B cell (primary cell): ENCODE measurements at regions not wholly inside any gene's neighbourhood (a gene's known extent, or its start where the extent isn't known, plus 50 kb on each side); places are given as distances from the start of the nearest gene placed in this dataset.

Experiments used
- ATAC-seq: fragments of 200-7000 bp; cut with Tn5 transposase; one replicate; pipeline ENCODE4 v1.10.0; 2021; ENCODE audit warnings: low read depth, mild to moderate bottlenecking, moderate number of reproducible peaks, moderate library complexity
- CTCF ChIA-PET: fragments of 350-600 bp; sonication (Branson Sonifier 250); formaldehyde crosslinking; loops from one replicate; lab custom pipeline; 2021; ENCODE audit warnings: antibody characterized with exemption, inconsistent platforms; lab: Charles Lee
- POLR2A ChIA-PET: fragments of 350-600 bp; sonication (Branson Sonifier 250); formaldehyde crosslinking; loops from one replicate; lab custom pipeline; 2021; ENCODE audit warnings: antibody characterized with exemption; lab: Charles Lee
- DNase-seq: peaks from one replicate; pipeline ENCODE4 v3.0.0; 2013
- H2AFZ ChIP-seq: 2 replicates; pipeline ENCODE4 v1.6.1; 2012; ENCODE audit warnings: mild to moderate bottlenecking, low read depth, low read length; ENCODE audit not compliant: insufficient read depth, poor library complexity, severe bottlenecking
- H3K27ac ChIP-seq, 2 donors: 1 replicate in 1 of 2; 2 replicates in 1 of 2; pipeline ENCODE4 v1.5.1; 2012 to 2013; ENCODE audit warnings: low read length in 2 of 2, mild to moderate bottlenecking in 2 of 2, moderate library complexity in 1 of 2
- H3K27me3 ChIP-seq, 4 experiments: fragments of 200-600 bp in 1 of 4; sonication (generic) in 1 of 4; replicated peaks in 1 of 4; 1 replicate in 2 of 4; 2 replicates in 2 of 4; pipeline versions ENCODE4 v1.6.1 to v1.7.0; 2013 to 2016; ENCODE audit warnings: low read length in 3 of 4, mild to moderate bottlenecking in 2 of 4, mixed read lengths in 1 of 4, moderate library complexity in 1 of 4; ENCODE audit not compliant: insufficient read depth in 4 of 4, control insufficient read depth in 3 of 4; ENCODE audit errors: control extremely low read depth in 1 of 4
- H3K36me3 ChIP-seq, 2 experiments: replicated peaks in 1 of 2; 1 replicate in 1 of 2; 2 replicates in 1 of 2; pipeline versions ENCODE4 v1.6.1 to v1.7.1; 2013; ENCODE audit warnings: low read length in 1 of 2; ENCODE audit not compliant: insufficient read depth in 2 of 2, control insufficient read depth in 1 of 2; ENCODE audit errors: control extremely low read depth in 1 of 2, extremely low read depth in 1 of 2
- H3K4me1 ChIP-seq, 2 donors: fragments of 200-600 bp in 1 of 2; sonication (generic) in 1 of 2; 1 replicate in 1 of 2; 2 replicates in 1 of 2; pipeline versions ENCODE4 v1.5.1 to v1.6.1; 2013 to 2017; ENCODE audit warnings: low read length in 2 of 2; ENCODE audit not compliant: control insufficient read depth in 2 of 2, insufficient read depth in 2 of 2
- H3K4me2 ChIP-seq: replicated peaks from 2 replicates; pipeline ENCODE3; 2012; ENCODE audit warnings: mild to moderate bottlenecking, low read depth, low read length; ENCODE audit not compliant: poor library complexity, severe bottlenecking
- H3K4me3 ChIP-seq, 5 experiments: fragments of 200-600 bp in 1 of 5; sonication (generic) in 1 of 5; 1 replicate in 3 of 5; 2 replicates in 2 of 5; pipeline versions ENCODE4 v1.5.1 to v1.7.0; 2011 to 2016; ENCODE audit warnings: low read length in 4 of 5, mild to moderate bottlenecking in 4 of 5, low read depth in 2 of 5, control low read depth in 1 of 5, moderate library complexity in 1 of 5; ENCODE audit not compliant: insufficient read depth in 1 of 5; ENCODE audit errors: control extremely low read depth in 1 of 5, extremely low read depth in 1 of 5
- H3K79me2 ChIP-seq: fragments of 200-600 bp; sonication (generic); one replicate; pipeline ENCODE4 v1.6.0; 2016; ENCODE audit warnings: low read length; ENCODE audit not compliant: control insufficient read depth, insufficient read depth
- H3K9ac ChIP-seq: fragments of 200-600 bp; sonication (generic); 2 replicates; pipeline ENCODE4 v1.6.1; 2017; ENCODE audit warnings: mild to moderate bottlenecking, low read length, moderate library complexity
- H3K9me3 ChIP-seq, 3 donors: one replicate each; pipeline versions ENCODE4 v1.6.1 to v1.7.1; 2013; ENCODE audit warnings: low read length in 2 of 3; ENCODE audit not compliant: control insufficient read depth in 2 of 3, insufficient read depth in 1 of 3; ENCODE audit errors: control extremely low read depth in 1 of 3
- H4K20me1 ChIP-seq: 2 replicates; pipeline ENCODE4 v1.6.0; 2012; ENCODE audit warnings: mild to moderate bottlenecking, low read length; ENCODE audit not compliant: insufficient read depth, control insufficient read depth, poor library complexity, severe bottlenecking
- H3K27ac Mint-ChIP-seq: one replicate; pipeline ENCODE4 v1.8.0; 2021; ENCODE audit warnings: mixed read lengths
- H3K27me3 Mint-ChIP-seq: one replicate; pipeline ENCODE4 v1.8.0; 2021; ENCODE audit warnings: mixed read lengths
- H3K4me1 Mint-ChIP-seq: one replicate; pipeline ENCODE4 v1.8.0; 2021; ENCODE audit warnings: mixed read lengths
- H3K4me3 Mint-ChIP-seq: one replicate; pipeline ENCODE4 v1.8.0; 2021; ENCODE audit warnings: mixed read lengths
- H3K9me3 Mint-ChIP-seq: one replicate; pipeline ENCODE4 v1.8.0; 2022; ENCODE audit warnings: mixed read lengths; ENCODE audit not compliant: insufficient read depth
- CTCF ChIP-seq: fragments of 200-600 bp; IDR thresholded peaks from one replicate; pipeline ENCODE4 v1.8.0; 2022; ENCODE audit warnings: antibody characterized with exemption, mild to moderate bottlenecking
- EZH2 ChIP-seq: IDR thresholded peaks from 2 replicates; pipeline ENCODE4 v1.6.1; 2012; ENCODE audit warnings: borderline replicate concordance, low read depth, mild to moderate bottlenecking, moderate library complexity, low read length; ENCODE audit not compliant: insufficient read depth, poor library complexity, severe bottlenecking
- WGBS: methylation state at CpG from one replicate; pipeline ENCODE4 v1.1.5; 2013; ENCODE audit warnings: missing lambda C conversion rate; ENCODE audit not compliant: insufficient coverage; 5-methylcytosine and 5-hydroxymethylcytosine counted together
- intact Hi-C: fragments of 100-400 bp; cut with micrococcal nuclease; formaldehyde crosslinking; loops from one replicate; pipeline ENCODE4 v1.10.0; 2022

GRCh38 chr17:68175905-68176304 lies 71.9 kb upstream of the AMZ2 start:
- CTCF ChIA-PET: interaction anchor here (0.6 to 1.8 kb wide), 9 partner anchors 11 to 1083 kb away, joined by 3 to 10 read pairs (median 3); partner anchors contain the start of gene KPNA2
- no peak overlapping the region for H3K4me3 ChIP-seq
- no peaks in the 10 kb centered on the region for H4K20me1 ChIP-seq
- H3K4me1 ChIP-seq: peaks cover 6 to 18% of the 10 kb centered on the region in 2 donors
- H3K27ac Mint-ChIP-seq: no peak overlapping the region
- H3K9me3 ChIP-seq: peaks cover 0 to 11% (median 0%) of the 10 kb centered on the region in 3 donors
- no peak overlapping the region for H3K4me3 Mint-ChIP-seq
- POLR2A ChIA-PET: interaction anchor here (0.7 kb wide), 1 partner anchor 87 kb away, joined by 3 read pairs; no protein-coding TSS in a partner anchor
- H3K4me1 Mint-ChIP-seq: peaks cover 10% of the 10 kb centered on the region
- 100% methylated on average over 1 of the region's 3 CpGs for WGBS
- H3K36me3 ChIP-seq: no peaks in the 10 kb centered on the region
- H2AFZ ChIP-seq: no peak overlapping the region
- no peak overlapping the region for H3K4me2 ChIP-seq
- H3K9ac ChIP-seq: no peak overlapping the region
- peaks cover under 1% of the 10 kb centered on the region for H3K79me2 ChIP-seq
- intact Hi-C loops: no loop called here
- no peak overlapping the region for H3K27ac ChIP-seq
- H3K9me3 Mint-ChIP-seq: no peaks in the 10 kb centered on the region
- TF ChIP-seq CTCF (no peak), EZH2 (no peak)
- no peak for ATAC-seq
- no peaks in the 10 kb centered on the region for H3K27me3 Mint-ChIP-seq
- no peak for DNase-seq
- H3K27me3 ChIP-seq: no peaks in the 10 kb centered on the region

- Histone ChIP-seq H3K27me3 (no peaks in the 10 kb centered on the region), H3K9me3 (peaks cover 0 to 11% (median 0%) of the 10 kb centered on the region in 3 donors), H3K27ac (no peak overlapping the region), H3K4me2 (no peak overlapping the region), H3K79me2 (peaks cover 3% of the 10 kb centered on the region), H3K36me3 (no peaks in the 10 kb centered on the region), H3K9ac (no peak overlapping the region), H3K4me3 (no peak overlapping the region), H2AFZ (no peak overlapping the region), H4K20me1 (no peaks in the 10 kb centered on the region), H3K4me1 (peaks cover 14 to 26% of the 10 kb centered on the region in 2 donors)
- ATAC-seq: no peak
- Mint-ChIP-seq H3K4me3 (no peak overlapping the region), H3K27me3 (no peaks in the 10 kb centered on the region), H3K9me3 (no peaks in the 10 kb centered on the region), H3K27ac (no peak overlapping the region), H3K4me1 (peaks cover 13% of the 10 kb centered on the region)
- POLR2A ChIA-PET: interaction anchor here (0.6 to 1.7 kb wide), 2 partner anchors 23 to 127 kb away, joined by 3 to 5 read pairs; no protein-coding TSS in a partner anchor
- intact Hi-C loops: no loop called here
- DNase-seq: no peak
- no peak for TF ChIP-seq CTCF
- no peak for TF ChIP-seq EZH2
- no CpG with 5 or more reads among the region's 4 CpGs for WGBS
- CTCF ChIA-PET: interaction anchor here (0.7 to 2.4 kb wide), 13 partner anchors 9 to 289 kb away, joined by 3 to 18 read pairs (median 4); partner anchors contain the start of gene KPNA2
Observed at GRCh38 chr17:68176718-68177117, 71.1 kb upstream of the AMZ2 start.
